HL-60 (cell line): ENCODE measurements at regions not wholly inside any gene's neighbourhood (a gene's known extent, or its start where the extent isn't known, plus 50 kb on each side); places are given as distances from the start of the nearest gene placed in this dataset.

Experiments used
- CTCF ChIP-seq: IDR thresholded peaks from one replicate; pipeline ENCODE4 v1.5.1; 2011; ENCODE audit warnings: low read length, control low read depth, inconsistent platforms; ENCODE audit not compliant: insufficient read depth
- REST ChIP-seq: IDR thresholded peaks from 2 replicates; pipeline ENCODE4 v1.6.1; 2012; ENCODE audit warnings: low read depth; ENCODE audit not compliant: insufficient replicate concordance

- TF ChIP-seq CTCF (no peak), REST (no peak)
Measured at GRCh38 chr18:73462092-73462491, 594.3 kb upstream of the NETO1 start.
